Stomach (tissue), 8 donors: ENCODE measurements at regions not wholly inside any gene's neighbourhood (a gene's known extent, or its start where the extent isn't known, plus 50 kb on each side); places are given as distances from the start of the nearest gene placed in this dataset.

Source experiments
- DNase-seq, 2 donors: peaks; one replicate each; pipeline versions ENCODE4 v3.0.0 to v3.0.0-alpha.2; 2013 to 2019
- H3K27ac ChIP-seq, 5 donors: fragments of 200-600 bp in 4 of 5; sonication (generic) in 4 of 5; one replicate each; pipeline ENCODE4 v1.5.1; 2013 to 2019; ENCODE audit warnings: mild to moderate bottlenecking in 1 of 5, moderate library complexity in 1 of 5
- H3K27me3 ChIP-seq, 3 donors: fragments of 200-600 bp; sonication (generic); one replicate each; pipeline ENCODE4 v1.5.1; 2017 to 2019; ENCODE audit warnings: mixed run types in 1 of 3
- H3K36me3 ChIP-seq, 4 donors: fragments of 200-600 bp; sonication (generic); 1 replicate in 3 of 4; 2 replicates in 1 of 4; pipeline ENCODE4 v1.5.1; 2016 to 2019
- H3K4me1 ChIP-seq, 4 donors: fragments of 200-600 bp; sonication (generic); one replicate each; pipeline ENCODE4 v1.5.1; 2016 to 2019
- H3K4me3 ChIP-seq, 4 donors: fragments of 200-600 bp; sonication (generic) in 3 of 4; one replicate each; pipeline ENCODE4 v1.5.1; 2016 to 2019; ENCODE audit warnings: mild to moderate bottlenecking in 1 of 4
- H3K9me3 ChIP-seq, 4 donors: fragments of 200-600 bp; sonication (generic); one replicate each; pipeline ENCODE4 v1.5.1; 2016 to 2019
- EP300 ChIP-seq: sonication (generic); formaldehyde crosslinking; IDR thresholded peaks from one replicate; pipeline ENCODE4 v1.6.1; 2017; ENCODE audit warnings: antibody characterized with exemption
- POLR2A ChIP-seq, 4 donors: fragments of 450-650 bp; IDR thresholded peaks; one replicate each; pipeline ENCODE4 v1.6.1; 2016; ENCODE audit warnings: antibody characterized with exemption in 4 of 4, control low read depth in 2 of 4, mild to moderate bottlenecking in 1 of 4, moderate library complexity in 1 of 4
- POLR2AphosphoS5 ChIP-seq, 3 donors: sonication (generic); formaldehyde crosslinking; IDR thresholded peaks; one replicate each; pipeline ENCODE4 v1.6.1; 2016; ENCODE audit warnings: antibody characterized with exemption in 3 of 3
- WGBS, 5 donors: extraction: QIAGEN DNeasy Blood & Tissue Kit in 3 of 5; methylation state at CpG; one replicate each; pipeline versions ENCODE4 v1.1.5 to v1.1.7; 2013 to 2018; 5-methylcytosine and 5-hydroxymethylcytosine counted together
- intact Hi-C: fragments of 100-400 bp; cut with DNase I; formaldehyde crosslinking; loops from one replicate; pipeline ENCODE4 v1.15.1; 2023; ENCODE audit warnings: low total_unique reads
- TF ChIP-seq, protein P1 (sequence below), 7 experiments: fragments of 450-650 bp in 4 of 7; fragments of 200-600 bp in 3 of 7; sonication (generic) in 3 of 7; IDR thresholded peaks; one replicate each; pipeline ENCODE4 v1.5.1; 2016 to 2019; ENCODE audit warnings: antibody characterized with exemption in 7 of 7, control low read depth in 2 of 7, mild to moderate bottlenecking in 1 of 7
- donor health status: healthy with polysubstance abuse.
- donor health status: Bipolar disorder and iron deficiency.
- donor health status: healthy.

- no peak for DNase-seq
Measured at GRCh38 chr16:7278636-7279035, 54.0 kb upstream of the RBFOX1 start.

DNA sequence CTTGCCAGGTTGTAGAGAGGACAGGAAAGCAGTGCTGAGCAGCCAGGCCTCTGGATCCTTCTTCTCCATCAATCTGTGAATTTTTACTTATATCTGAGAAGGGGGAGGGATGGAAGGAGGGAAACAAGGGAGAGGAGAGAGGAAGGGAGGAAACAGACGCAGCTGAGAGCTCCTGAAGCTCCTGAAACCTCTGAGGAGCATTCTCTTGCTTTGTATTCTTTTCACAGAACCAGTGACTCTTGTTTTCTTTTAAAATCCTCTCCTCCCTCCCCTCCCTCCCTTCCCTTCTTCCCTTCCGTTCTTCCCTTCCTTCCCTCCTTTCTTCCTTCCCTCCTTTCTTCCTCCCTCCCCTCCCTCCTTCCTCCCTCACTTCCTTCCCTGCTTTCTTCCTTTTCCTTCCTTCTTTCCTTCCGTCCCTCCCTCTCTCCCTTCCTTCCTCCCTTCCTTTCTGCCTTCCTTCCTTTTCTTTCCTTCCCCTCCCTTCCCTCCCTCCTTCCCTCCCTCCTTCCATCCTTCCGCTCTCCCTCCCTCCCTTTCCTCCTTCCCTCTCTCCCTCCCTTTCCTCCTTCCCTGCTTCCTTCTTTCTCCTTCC lies 60.0 kb upstream of the RBFOX1 start:
- Histone ChIP-seq H3K27ac (no peak overlapping the region), H3K4me3 (no peak overlapping the region), H3K9me3 (no peaks in the 10 kb centered on the region), H3K27me3 (no peaks in the 10 kb centered on the region), H3K36me3 (no peaks in the 10 kb centered on the region), H3K4me1 (no peaks in the 10 kb centered on the region)
- no peak for DNase-seq
- intact Hi-C loops: no loop called here
- TF ChIP-seq, protein P1, sequence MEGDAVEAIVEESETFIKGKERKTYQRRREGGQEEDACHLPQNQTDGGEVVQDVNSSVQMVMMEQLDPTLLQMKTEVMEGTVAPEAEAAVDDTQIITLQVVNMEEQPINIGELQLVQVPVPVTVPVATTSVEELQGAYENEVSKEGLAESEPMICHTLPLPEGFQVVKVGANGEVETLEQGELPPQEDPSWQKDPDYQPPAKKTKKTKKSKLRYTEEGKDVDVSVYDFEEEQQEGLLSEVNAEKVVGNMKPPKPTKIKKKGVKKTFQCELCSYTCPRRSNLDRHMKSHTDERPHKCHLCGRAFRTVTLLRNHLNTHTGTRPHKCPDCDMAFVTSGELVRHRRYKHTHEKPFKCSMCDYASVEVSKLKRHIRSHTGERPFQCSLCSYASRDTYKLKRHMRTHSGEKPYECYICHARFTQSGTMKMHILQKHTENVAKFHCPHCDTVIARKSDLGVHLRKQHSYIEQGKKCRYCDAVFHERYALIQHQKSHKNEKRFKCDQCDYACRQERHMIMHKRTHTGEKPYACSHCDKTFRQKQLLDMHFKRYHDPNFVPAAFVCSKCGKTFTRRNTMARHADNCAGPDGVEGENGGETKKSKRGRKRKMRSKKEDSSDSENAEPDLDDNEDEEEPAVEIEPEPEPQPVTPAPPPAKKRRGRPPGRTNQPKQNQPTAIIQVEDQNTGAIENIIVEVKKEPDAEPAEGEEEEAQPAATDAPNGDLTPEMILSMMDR (IDR thresholded peaks at IDR 0.05): no peak
- TF ChIP-seq POLR2AphosphoS5 (IDR thresholded peaks at IDR 0.05): no peak
- TF ChIP-seq POLR2A (IDR thresholded peaks at IDR 0.05): no peak
- no peak for TF ChIP-seq EP300
- 60 to 76% (median 65%) methylated on average over 4 of the region's 4 CpGs for WGBS, 5 donors

More at GRCh38 chr16:7278636-7279035, 54.0 kb upstream of the RBFOX1 start:
- TF ChIP-seq, protein P1 (IDR thresholded peaks at IDR 0.05): no peak
- TF ChIP-seq POLR2AphosphoS5 (IDR thresholded peaks at IDR 0.05) (no peak), EP300 (no peak), POLR2A (IDR thresholded peaks at IDR 0.05) (no peak)
- Histone ChIP-seq H3K27me3 (no peaks in the 10 kb centered on the region), H3K9me3 (no peaks in the 10 kb centered on the region), H3K4me1 (no peaks in the 10 kb centered on the region), H3K4me3 (no peak overlapping the region), H3K36me3 (no peaks in the 10 kb centered on the region), H3K27ac (no peak overlapping the region)
- intact Hi-C loops: no loop called here
- 80 to 92% (median 88%) methylated on average over 4 of the region's 4 CpGs for WGBS, 5 donors

- H3K27ac ChIP-seq: no peak overlapping the region
- H3K27me3 ChIP-seq: no peaks in the 10 kb centered on the region
- no peak for DNase-seq
- H3K4me1 ChIP-seq: no peaks in the 10 kb centered on the region
- TF ChIP-seq POLR2A (IDR thresholded peaks at IDR 0.05) (no peak), EP300 (no peak), POLR2AphosphoS5 (IDR thresholded peaks at IDR 0.05) (no peak)
- TF ChIP-seq, protein P1 (IDR thresholded peaks at IDR 0.05): no peak
- intact Hi-C loops: no loop called here
- no peaks in the 10 kb centered on the region for H3K9me3 ChIP-seq
- H3K4me3 ChIP-seq: no peak overlapping the region
- 77 to 90% (median 84%) methylated on average over 5 of the region's 5 CpGs for WGBS, 5 donors
- H3K36me3 ChIP-seq: no peaks in the 10 kb centered on the region
Measured at GRCh38 chr16:7271486-7271885, 61.2 kb upstream of the RBFOX1 start.

DNA sequence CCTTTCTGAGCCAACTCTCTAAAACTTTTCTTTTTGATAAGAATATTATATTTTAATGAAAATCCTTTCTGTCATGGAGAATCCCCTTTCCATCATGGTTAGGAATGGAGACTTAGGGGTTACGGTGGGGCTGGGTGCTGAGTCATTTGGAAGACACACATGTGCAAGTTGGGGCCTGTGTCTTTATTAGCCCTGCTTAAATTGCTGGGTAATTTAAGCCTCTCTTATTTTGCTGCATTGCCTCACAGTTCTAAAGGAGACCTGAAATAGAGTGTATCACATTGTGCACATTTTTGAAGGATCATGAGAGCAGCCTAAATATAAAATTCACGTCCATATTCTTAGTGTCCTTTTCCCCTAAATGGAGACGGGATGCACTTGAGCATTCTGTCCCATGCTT lies 61.8 kb upstream of the RBFOX1 start:
- intact Hi-C loops: no loop called here
- H3K4me1 ChIP-seq: no peaks in the 10 kb centered on the region
- H3K9me3 ChIP-seq: no peaks in the 10 kb centered on the region
- H3K36me3 ChIP-seq: no peaks in the 10 kb centered on the region
- no peak overlapping the region for H3K4me3 ChIP-seq
- WGBS, 5 donors: 74 to 84% (median 82%) methylated on average over 3 of the region's 3 CpGs
- no peak for TF ChIP-seq POLR2A (IDR thresholded peaks at IDR 0.05)
- TF ChIP-seq POLR2AphosphoS5 (IDR thresholded peaks at IDR 0.05): no peak
- TF ChIP-seq, protein P1 (IDR thresholded peaks at IDR 0.05): no peak
- TF ChIP-seq EP300: no peak
- DNase-seq: no peak
- no peak overlapping the region for H3K27ac ChIP-seq
- H3K27me3 ChIP-seq: no peaks in the 10 kb centered on the region
